ENCODE measurements at regions not wholly inside any gene's neighbourhood (a gene's known extent, or its start where the extent isn't known, plus 50 kb on each side); places are given as distances from the start of the nearest gene placed in this dataset.

DNA sequence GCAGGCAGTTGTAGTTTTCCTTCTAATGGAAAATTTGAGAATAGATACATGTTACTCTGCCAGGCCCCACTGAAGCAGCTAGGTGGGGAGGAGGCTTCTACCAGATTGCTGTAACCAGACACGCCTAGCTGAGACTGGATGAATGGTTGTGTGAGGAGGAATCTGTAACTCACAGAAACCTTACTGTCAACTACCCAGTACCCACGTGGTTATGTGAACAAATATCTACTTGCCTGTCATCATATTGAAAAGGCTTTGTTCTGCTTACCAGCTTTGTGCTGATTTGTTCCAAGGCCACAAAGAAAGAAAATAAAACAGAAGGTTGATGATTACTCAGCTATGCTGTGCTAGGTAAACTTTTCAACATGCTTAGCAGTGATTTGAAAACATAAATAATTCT is 167.2 kb downstream of the CAPZA3 start:
- Histone ChIP-seq H2AK9ac (replicated peaks; ENCODE audit: low read depth, low read length, poor library complexity) (no peak overlapping the region), H2BK15ac (ENCODE audit: low read depth, low read length) (no peak overlapping the region), H3K36me3 (ENCODE audit: control insufficient read depth, insufficient read depth, low read length) (no peaks in the 10 kb centered on the region), H4K8ac (ENCODE audit: low read depth in 2 of 2, low read length in 2 of 2) (no peak overlapping the region), H4K20me1 (ENCODE audit: insufficient read depth, low read length) (no peaks in the 10 kb centered on the region), H3K27me3 (ENCODE audit: control insufficient read depth, insufficient read depth, low read length) (no peaks in the 10 kb centered on the region; the same call in 1 of the 2 replicates), H2BK20ac (ENCODE audit: low read depth, low read length) (no peak overlapping the region), H3K9me1 (ENCODE audit: insufficient read depth, low read length) (no peaks in the 10 kb centered on the region), H3K27ac (ENCODE audit: insufficient read depth, low read length) (no peak overlapping the region), H3K18ac (ENCODE audit: low read depth, low read length) (no peak overlapping the region), H2AFZ (replicated peaks; ENCODE audit: low read length, poor library complexity) (no peak overlapping the region), H2BK5ac (ENCODE audit: low read depth, low read length, poor library complexity, severe bottlenecking) (no peak overlapping the region), H3K14ac (replicated peaks; ENCODE audit: low read depth, low read length) (no peak overlapping the region), H3K4ac (ENCODE audit: low read depth, low read length) (no peak overlapping the region), H3K79me1 (ENCODE audit: low read depth in 1 of 2, low read length in 2 of 2) (no peaks in the 10 kb centered on the region), H2AK5ac (ENCODE audit: low read depth, low read length) (no peak overlapping the region), H3K4me2 (ENCODE audit: low read depth, low read length) (no peak overlapping the region), H3K23ac (ENCODE audit: low read depth, low read length) (no peak overlapping the region), H3K9ac (ENCODE audit: low read depth, low read length) (no peak overlapping the region), H3K4me1 (ENCODE audit: control insufficient read depth, insufficient read depth, low read length) (no peaks in the 10 kb centered on the region), H3K4me3 (ENCODE audit: insufficient read depth, low read depth, low read length) (no peak overlapping the region), H3K9me3 (ENCODE audit: control insufficient read depth, insufficient read depth, low read length) (no peaks in the 10 kb centered on the region), H4K91ac (ENCODE audit: insufficient read depth, low read depth, low read length) (no peak overlapping the region), H2BK120ac (ENCODE audit: low read depth, low read length) (no peak overlapping the region), H3K56ac (ENCODE audit: extremely low read depth, insufficient read depth, low read length) (no peak overlapping the region), H4K5ac (ENCODE audit: low read depth, low read length) (no peak overlapping the region)
- in situ Hi-C loops (cut with MboI; ENCODE audit: low sequenced_read_pairs) = no loop called here
- BruUV-seq (replicated peaks) = no TSS peak
- ChIA-PET CTCF (no interaction called here), POLR2A (ENCODE audit: unreplicated experiment) (no interaction called here)
- no peak for TF ChIP-seq CHD1 (IDR thresholded peaks at IDR 0.05; ENCODE audit: low read depth, low read length)
- TF ChIP-seq, protein P1, sequence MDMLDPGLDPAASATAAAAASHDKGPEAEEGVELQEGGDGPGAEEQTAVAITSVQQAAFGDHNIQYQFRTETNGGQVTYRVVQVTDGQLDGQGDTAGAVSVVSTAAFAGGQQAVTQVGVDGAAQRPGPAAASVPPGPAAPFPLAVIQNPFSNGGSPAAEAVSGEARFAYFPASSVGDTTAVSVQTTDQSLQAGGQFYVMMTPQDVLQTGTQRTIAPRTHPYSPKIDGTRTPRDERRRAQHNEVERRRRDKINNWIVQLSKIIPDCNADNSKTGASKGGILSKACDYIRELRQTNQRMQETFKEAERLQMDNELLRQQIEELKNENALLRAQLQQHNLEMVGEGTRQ (IDR thresholded peaks at IDR 0.05; ENCODE audit: low read depth, low read length) = no peak
- TF ChIP-seq CEBPB (IDR thresholded peaks at IDR 0.05; ENCODE audit: low read depth, low read length) = no peak
- no peak for TF ChIP-seq BHLHE40 (IDR thresholded peaks at IDR 0.05; ENCODE audit: low read depth, low read length)
- no peak for TF ChIP-seq POLR2A (IDR thresholded peaks at IDR 0.05; ENCODE audit: low read depth, low read length)
- no peak for TF ChIP-seq MAFK (IDR thresholded peaks at IDR 0.05; ENCODE audit: low read depth, low read length)
- no peak for TF ChIP-seq FOS (IDR thresholded peaks at IDR 0.05; ENCODE audit: low read depth, low read length)
- no peak for TF ChIP-seq CTCF (conservative IDR thresholded peaks at IDR 0.05; ENCODE audit: low read depth, low read length)
- no peak for TF ChIP-seq RAD21 (IDR thresholded peaks at IDR 0.05; ENCODE audit: low read length)
- TF ChIP-seq RCOR1 (IDR thresholded peaks at IDR 0.05; ENCODE audit: insufficient replicate concordance, low read length) = no peak
- TF ChIP-seq MAZ (IDR thresholded peaks at IDR 0.05; ENCODE audit: borderline replicate concordance, low read depth, low read length) = no peak
- DNase-seq (no peak), ATAC-seq (ENCODE audit: low read depth) (no peak)
- no CpG with 5 or more reads among the region's 2 CpGs for WGBS, 2 experiments (ENCODE audit: extremely low coverage in 2 of 2, insufficient read length in 1 of 2)
- dilution Hi-C loops (cut with HindIII; ENCODE audit: low sequenced_read_pairs, unreplicated experiment) = no loop called here
- intact Hi-C loops (cut with micrococcal nuclease) = no loop called here

Measured in IMR-90 (cell line).